T-helper 1 cell (primary cell): ENCODE measurements at regions not wholly inside any gene's neighbourhood (a gene's known extent, or its start where the extent isn't known, plus 50 kb on each side); places are given as distances from the start of the nearest gene placed in this dataset.
A peak's percentile ranks its signal among the peaks of the same experiment; 100 is the strongest.

Source experiments
- DNase-seq, 5 donors: peaks; one replicate each; pipeline ENCODE4 v3.0.0-alpha.2; 2012 to 2020

GRCh38 chr6:166772518-166772917 lies 145.5 kb upstream of the RPS6KA2 start:
- DNase-seq = no peak

- no peak for DNase-seq
Measured at GRCh38 chr6:166771701-166772100, 144.7 kb upstream of the RPS6KA2 start.

- DNase-seq = no peak
Measured at GRCh38 chr6:166770216-166771116, 143.4 kb upstream of the RPS6KA2 start.

- DNase-seq = no peak
Measured at GRCh38 chr6:166769648-166770047, 142.6 kb upstream of the RPS6KA2 start.

GRCh38 chr6:166768761-166769160 lies 141.7 kb upstream of the RPS6KA2 start:
- DNase-seq = no peak

GRCh38 chr6:166767230-166767629 lies 140.2 kb upstream of the RPS6KA2 start:
- DNase-seq = no peak

GRCh38 chr6:166766769-166767168 lies 139.7 kb upstream of the RPS6KA2 start:
- DNase-seq = no peak

GRCh38 chr6:166765234-166765541 lies 138.1 kb upstream of the RPS6KA2 start:
- DNase-seq = no peak

- DNase-seq = no peak
Measured at GRCh38 chr6:166764473-166765233, 137.6 kb upstream of the RPS6KA2 start.

GRCh38 chr6:166763606-166764472 lies 136.8 kb upstream of the RPS6KA2 start:
- DNase-seq = no peak

GRCh38 chr6:166761801-166762200 lies 134.8 kb upstream of the RPS6KA2 start:
- no peak for DNase-seq

GRCh38 chr6:166760288-166760687 lies 133.2 kb upstream of the RPS6KA2 start:
- DNase-seq = peak in 4 of 5 donors; percentile 7 to 37 (median 32)

GRCh38 chr6:166758136-166758704 lies 131.2 kb upstream of the RPS6KA2 start:
- DNase-seq = no peak

GRCh38 chr6:166757232-166758135 lies 130.4 kb upstream of the RPS6KA2 start:
- DNase-seq = no peak

GRCh38 chr6:166754218-166755030 lies 127.4 kb upstream of the RPS6KA2 start:
- no peak for DNase-seq

GRCh38 chr6:166752928-166753721 lies 126.1 kb upstream of the RPS6KA2 start:
- no peak for DNase-seq

GRCh38 chr6:166752097-166752496 lies 125.0 kb upstream of the RPS6KA2 start:
- no peak for DNase-seq

- no peak for DNase-seq
Measured at GRCh38 chr6:166751051-166751595, 124.1 kb upstream of the RPS6KA2 start.

GRCh38 chr6:166750108-166750793 lies 123.2 kb upstream of the RPS6KA2 start:
- DNase-seq = no peak
